NCI-H1436 (cell line): ENCODE measurements at regions not wholly inside any gene's neighbourhood (a gene's known extent, or its start where the extent isn't known, plus 50 kb on each side); places are given as distances from the start of the nearest gene placed in this dataset.

Source experiments
- DNase-seq: peaks from one replicate; lab custom pipeline; 2025; lab: John Stamatoyannopoulos, UW

DNA sequence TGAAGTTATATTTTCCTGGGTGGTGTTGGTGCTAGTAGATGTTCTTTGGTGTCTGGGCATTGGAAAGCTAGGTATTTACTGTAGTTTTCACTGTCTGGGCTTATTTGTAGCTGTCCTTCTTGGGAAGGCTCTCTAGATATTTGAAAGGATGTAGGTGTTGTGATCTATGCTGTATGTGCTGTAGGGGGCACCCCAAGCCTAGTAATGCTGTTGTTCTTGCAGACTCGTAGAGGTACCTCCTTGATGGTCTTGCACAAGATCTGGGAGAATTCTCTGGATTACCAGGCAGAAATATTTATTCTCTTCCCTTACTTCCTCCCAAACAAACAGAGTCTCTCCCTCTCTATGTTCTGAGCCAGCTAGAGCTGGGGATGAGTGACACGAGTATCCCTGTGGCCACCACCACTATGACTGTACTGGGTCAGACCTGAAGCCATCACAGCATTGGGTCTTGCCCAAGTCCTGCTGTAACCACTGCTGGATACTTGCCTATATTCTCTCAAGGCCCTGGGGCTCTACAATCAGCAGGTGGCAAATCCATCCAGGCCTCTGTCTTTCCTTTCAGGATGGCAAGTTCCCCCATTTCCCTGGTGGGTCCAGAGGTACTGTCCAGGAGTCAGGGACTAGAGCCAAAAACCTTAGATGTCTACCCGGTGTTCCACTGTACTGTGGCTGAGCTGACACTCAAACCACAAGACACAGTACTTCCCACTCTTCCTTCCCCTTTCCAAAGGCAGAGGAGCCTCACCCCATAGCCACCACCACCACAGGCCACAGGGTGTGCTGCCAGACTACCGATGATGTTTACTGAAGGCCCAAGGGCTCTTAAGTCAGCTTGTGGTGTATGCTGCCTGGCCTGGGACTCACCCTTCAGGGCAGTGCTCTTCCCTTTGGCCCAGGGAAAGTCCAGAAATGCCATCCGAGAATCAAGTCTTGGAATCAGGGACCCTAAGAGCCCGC, 195.2 kb upstream of the DPPA4 start:
- no peak for DNase-seq

GRCh38 chr3:109545746-109546145, 208.4 kb upstream of the DPPA4 start:
- no peak for DNase-seq

GRCh38 chr3:109548192-109548938, 211.0 kb upstream of the DPPA4 start:
- DNase-seq: no peak

DNA sequence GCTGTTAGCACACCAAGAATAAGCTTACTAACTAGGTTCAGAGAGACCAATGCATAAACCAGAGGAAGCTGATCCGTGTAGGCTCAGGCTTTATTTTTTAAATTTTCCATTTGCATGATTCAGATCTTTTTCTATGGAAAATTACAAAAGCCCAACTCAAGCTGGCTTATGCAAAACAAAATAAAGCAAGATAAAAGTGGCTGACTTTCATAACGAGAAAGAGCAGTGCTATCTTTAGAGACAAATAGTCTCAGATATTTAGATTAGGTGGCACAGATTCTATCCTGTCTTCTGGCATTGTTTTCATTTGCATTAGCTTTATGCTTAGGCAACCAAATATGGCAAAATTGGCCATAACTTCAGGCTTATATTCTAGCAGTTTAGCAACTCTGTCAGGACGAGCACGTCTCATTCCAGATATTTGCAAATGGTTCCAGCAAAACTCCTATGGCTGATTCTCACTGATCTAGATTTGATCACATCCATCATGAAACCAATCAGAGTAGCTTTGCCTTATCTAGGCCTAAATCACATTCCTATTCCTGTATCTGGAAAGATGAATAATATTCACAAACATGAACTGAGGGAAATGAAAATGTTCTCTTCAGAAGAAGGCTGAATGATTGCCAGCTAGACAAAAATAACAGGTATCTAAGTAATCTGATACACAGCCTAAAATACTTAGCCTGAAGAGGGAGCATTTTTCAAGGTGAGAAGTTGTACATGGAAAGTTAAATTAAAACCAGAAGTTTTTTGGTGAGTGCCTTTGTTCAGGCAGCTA, 216.4 kb upstream of the DPPA4 start:
- no peak for DNase-seq

DNA sequence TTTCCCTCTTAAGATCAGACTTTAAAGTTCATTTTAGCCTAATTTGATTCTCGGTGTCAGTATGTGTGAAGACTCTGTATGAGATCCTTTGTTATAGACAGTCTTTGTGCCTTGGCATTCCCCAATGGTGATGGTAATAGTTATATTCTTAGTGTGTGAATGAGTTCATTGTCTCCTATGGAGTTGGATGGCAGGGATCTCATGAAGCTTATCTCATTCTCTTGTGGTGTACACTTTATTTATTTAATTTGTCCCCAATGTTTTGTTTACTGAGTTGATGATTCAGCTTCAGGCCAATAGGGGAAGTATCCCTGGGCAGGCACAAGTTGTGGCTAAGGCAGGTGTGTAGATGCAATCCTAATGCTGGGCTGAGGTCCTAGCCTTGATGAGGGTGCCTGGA, 222.0 kb upstream of the DPPA4 start:
- no peak for DNase-seq

DNA sequence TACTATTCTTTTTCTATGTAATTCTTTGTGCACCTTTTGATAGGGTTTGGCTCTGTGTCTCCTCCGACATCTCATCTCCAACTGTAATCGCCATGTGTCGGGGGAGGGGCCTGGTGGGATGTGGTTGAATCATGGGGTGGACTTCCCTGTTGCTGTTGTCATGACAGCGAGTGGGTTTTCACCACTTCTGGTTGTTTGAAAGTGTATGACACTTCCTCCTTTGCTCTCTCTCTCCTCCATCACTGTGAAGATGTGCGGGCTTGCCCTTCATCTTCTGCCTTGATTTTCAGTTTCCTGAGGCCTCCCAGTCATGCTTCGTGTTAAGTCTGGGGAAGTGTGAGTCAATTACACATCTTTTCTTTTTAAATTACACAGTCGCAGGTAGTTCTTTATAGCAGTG, 225.8 kb upstream of the DPPA4 start:
- no peak for DNase-seq

GRCh38 chr3:109569135-109569846, 231.9 kb upstream of the DPPA4 start:
- no peak for DNase-seq

DNA sequence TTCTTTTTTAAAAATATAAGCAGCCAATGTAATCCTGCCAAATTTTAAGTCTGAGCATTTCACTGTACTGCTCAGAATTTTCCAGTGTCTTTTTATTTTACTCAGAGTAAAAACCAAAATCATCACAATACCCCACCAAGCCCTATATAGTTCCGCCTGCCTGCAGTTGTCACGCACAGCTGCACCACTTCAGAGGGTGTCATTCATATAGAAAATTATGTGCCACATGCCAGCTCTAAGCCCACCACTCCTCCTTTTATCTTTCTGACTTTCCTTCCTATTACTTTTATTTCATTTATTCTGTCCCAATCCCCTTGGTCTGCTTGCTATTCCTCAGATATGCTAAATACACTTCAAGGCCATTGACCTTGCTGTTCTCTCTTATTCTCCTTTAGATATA, 233.1 kb upstream of the DPPA4 start:
- no peak for DNase-seq

DNA sequence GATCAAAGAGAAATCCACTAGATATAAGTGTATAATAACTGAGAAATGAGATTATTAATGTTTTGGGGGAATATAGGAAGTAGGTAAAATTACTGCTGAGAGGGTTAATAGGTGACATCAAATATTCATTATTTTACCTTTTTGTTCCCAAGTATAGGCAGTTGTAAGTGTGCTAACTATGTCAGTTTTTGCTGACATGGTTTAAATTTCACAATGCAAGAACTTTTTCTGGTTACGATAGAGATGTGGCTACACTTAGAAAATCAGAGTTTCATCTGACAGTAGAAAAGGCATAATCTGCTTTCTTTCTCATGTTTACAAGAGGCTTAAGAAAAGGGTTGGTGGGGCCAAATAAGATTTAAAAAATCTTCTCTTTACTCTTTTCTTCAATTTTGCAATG, 235.0 kb upstream of the DPPA4 start:
- DNase-seq: no peak

GRCh38 chr3:109596991-109597390, 259.6 kb upstream of the DPPA4 start:
- DNase-seq: no peak

DNA sequence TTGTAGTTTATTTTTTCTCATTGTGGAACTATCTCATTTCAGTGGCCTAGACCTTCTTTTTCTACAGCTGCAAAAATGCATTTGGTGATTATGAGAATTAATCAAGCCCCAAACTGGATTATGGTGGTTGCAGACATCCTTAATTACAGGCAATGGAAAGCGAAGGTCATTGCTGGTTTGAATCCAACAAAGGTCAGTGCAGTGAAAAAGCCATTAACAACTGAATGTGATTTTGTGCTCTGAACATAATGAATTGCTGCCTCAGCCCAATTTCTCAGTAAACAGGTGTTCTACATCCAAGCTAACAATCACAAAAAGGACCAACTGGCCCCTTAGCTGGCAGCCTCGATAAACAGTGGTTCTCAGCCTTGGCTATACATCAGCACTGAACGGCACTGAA, 260.1 kb upstream of the DPPA4 start:
- no peak for DNase-seq

- DNase-seq: no peak
These were observed 270.6 kb upstream of the DPPA4 start for GRCh38 chr3:109607897-109608296.

- DNase-seq: no peak
These were observed 271.2 kb upstream of the DPPA4 start for GRCh38 chr3:109608574-109608973.

- DNase-seq: no peak
These were observed 281.5 kb upstream of the DPPA4 start for GRCh38 chr3:109618766-109619378.

DNA sequence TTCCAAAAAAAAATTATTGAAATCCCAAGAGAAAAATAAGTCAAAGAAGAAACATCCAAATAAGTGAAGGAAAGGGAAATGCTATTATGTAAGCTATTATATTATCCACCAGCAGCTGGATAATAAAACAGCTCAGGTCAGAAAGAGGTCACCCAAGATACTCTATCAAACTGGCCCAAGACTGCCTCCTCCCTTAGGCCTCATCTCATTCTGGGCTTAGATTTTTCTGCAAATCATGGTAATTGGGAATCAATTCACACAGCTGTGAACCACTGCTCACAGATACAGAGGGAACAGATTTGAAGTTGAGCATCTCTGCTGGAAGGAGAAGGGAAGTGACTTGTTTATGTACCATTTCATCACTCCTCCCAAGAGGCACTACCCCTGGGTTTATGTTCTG, 294.6 kb upstream of the DPPA4 start:
- DNase-seq: no peak

- DNase-seq: no peak
These were observed 302.9 kb upstream of the DPPA4 start for GRCh38 chr3:109640146-109640652.

GRCh38 chr3:109642025-109642424, 304.7 kb upstream of the DPPA4 start:
- no peak for DNase-seq

- no peak for DNase-seq
These were observed 306.2 kb upstream of the DPPA4 start for GRCh38 chr3:109643590-109643989.

DNA sequence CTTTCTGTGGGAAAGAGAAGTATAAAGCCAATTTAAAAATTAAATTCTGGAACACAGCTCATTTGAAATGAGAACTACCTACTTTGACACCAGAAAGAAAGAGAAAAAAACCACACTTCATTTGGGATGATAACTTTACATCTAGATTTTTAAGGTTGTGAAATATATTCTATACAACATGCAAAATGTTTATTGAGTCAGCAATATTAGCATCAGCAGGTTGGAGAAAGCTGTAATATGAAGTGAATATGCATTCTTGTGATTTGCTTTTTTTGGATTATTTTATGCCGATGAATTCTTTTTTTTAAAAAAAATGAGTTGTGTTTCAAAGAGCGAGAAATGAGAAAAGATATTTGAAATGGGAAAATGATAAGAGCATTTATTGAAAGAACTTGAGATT, 307.0 kb upstream of the DPPA4 start:
- DNase-seq: no peak

GRCh38 chr3:109644746-109645145, 307.4 kb upstream of the DPPA4 start:
- no peak for DNase-seq

DNA sequence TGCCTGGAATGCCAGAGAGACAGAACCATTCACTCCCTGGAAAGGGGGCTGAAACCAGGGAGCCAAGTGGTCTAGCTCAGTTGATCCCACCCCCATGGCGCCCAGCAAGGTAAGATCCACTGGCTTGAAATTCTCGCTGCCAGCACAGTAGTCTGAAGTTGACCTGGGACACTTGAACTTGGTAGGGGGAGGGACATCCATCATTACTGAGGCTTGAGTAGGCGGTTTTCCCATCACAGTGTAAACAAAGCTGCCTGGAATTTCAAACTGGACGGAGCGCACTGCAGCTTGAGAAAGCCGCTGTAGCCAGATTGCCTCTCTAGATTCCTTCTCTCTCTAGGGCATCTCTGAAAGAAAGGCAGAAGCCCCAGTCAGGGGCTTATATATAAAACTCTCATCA, 310.7 kb upstream of the DPPA4 start:
- no peak for DNase-seq
